Liver (tissue), 3 donors: ENCODE measurements at regions not wholly inside any gene's neighbourhood (a gene's known extent, or its start where the extent isn't known, plus 50 kb on each side); places are given as distances from the start of the nearest gene placed in this dataset.

Experiments used
- CTCF ChIP-seq: fragments of 150-350 bp; IDR thresholded peaks from 2 replicates; pipeline ENCODE4 v1.5.1; 2017; ENCODE audit warnings: improper control_type of control experiment, low read depth, low read length; ENCODE audit not compliant: missing input control
- EGR1 ChIP-seq, 2 donors: IDR thresholded peaks; 2 replicates each; pipeline ENCODE4 v1.6.1; 2016 to 2018; ENCODE audit warnings: antibody characterized with exemption in 2 of 2, low read depth in 2 of 2
- FOXA1 ChIP-seq: IDR thresholded peaks from 2 replicates; pipeline ENCODE4 v1.6.1; 2016; ENCODE audit warnings: antibody characterized with exemption
- GABPA ChIP-seq, 2 donors: IDR thresholded peaks in 1 of 2; conservative IDR thresholded peaks in 1 of 2; 2 replicates each; pipeline ENCODE4 v1.6.1; 2016; ENCODE audit warnings: antibody characterized with exemption in 2 of 2, mild to moderate bottlenecking in 1 of 2, moderate library complexity in 1 of 2
- RAD21 ChIP-seq, 2 donors: IDR thresholded peaks; 2 replicates each; pipeline ENCODE4 v1.6.1; 2016; ENCODE audit warnings: antibody characterized with exemption in 2 of 2, mild to moderate bottlenecking in 2 of 2
- RXRA ChIP-seq, 2 donors: IDR thresholded peaks; 2 replicates each; pipeline ENCODE4 v1.6.1; 2017 to 2018; ENCODE audit warnings: antibody characterized with exemption in 2 of 2, mild to moderate bottlenecking in 1 of 2
- SP1 ChIP-seq: IDR thresholded peaks from 2 replicates; pipeline ENCODE4 v1.6.1; 2018; ENCODE audit warnings: antibody characterized with exemption, mild to moderate bottlenecking
- TAF1 ChIP-seq: conservative IDR thresholded peaks from 2 replicates; pipeline ENCODE4 v1.6.1; 2016; ENCODE audit warnings: antibody characterized with exemption, mild to moderate bottlenecking
- YY1 ChIP-seq: IDR thresholded peaks from 2 replicates; pipeline ENCODE4 v1.6.1; 2016; ENCODE audit warnings: antibody characterized with exemption, mild to moderate bottlenecking
- ZBTB33 ChIP-seq: IDR thresholded peaks from 2 replicates; pipeline ENCODE4 v1.6.1; 2016; ENCODE audit warnings: antibody characterized with exemption
- TF ChIP-seq, protein P1 (sequence below): IDR thresholded peaks from 2 replicates; pipeline ENCODE4 v1.6.1; 2016; ENCODE audit warnings: antibody characterized with exemption
- TF ChIP-seq, protein P2 (sequence below): IDR thresholded peaks from 2 replicates; pipeline ENCODE4 v1.6.1; 2016; ENCODE audit warnings: antibody characterized with exemption
- donor health status: healthy.
- donor health status: healthy.

DNA sequence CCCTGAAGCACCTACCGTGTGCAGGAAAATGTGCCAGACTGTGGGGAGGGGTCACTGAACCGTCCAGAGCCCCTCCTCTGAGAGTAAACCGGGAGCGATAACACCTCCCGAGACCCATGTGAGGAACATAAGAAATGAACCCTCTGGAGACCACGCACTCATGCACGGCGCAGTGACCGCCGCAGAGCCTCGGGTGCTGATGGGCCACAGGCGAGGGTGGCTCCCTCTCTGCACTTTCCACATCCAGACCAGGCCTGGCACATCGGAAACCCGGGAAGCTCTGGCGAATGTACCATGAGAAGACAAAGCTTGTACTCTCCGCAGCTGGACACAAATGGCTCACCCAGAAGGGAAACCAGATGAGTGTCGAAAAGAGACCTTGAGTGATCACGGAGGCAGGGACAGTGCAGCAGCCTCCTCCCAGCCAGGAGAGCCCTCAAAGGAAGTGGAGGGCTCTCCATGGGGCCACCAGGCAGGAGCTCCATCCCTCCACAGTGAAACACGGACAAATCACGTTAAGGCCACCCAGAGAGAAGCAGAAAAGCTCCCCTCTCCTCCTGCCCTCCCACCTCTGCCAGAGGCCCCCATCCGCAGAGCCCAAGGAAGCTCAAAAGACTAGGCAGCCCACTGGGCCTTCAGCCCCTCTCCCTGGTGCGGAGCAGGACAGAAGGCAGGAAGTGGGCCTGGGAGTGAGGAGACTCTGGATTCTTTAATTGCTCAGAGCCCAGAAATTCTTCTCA is 178.1 kb upstream of the PPP2R2D start:
- TF ChIP-seq, protein P1, sequence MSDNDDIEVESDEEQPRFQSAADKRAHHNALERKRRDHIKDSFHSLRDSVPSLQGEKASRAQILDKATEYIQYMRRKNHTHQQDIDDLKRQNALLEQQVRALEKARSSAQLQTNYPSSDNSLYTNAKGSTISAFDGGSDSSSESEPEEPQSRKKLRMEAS: no peak
- TF ChIP-seq CTCF (no peak), RAD21 (IDR thresholded peaks at IDR 0.05) (no peak), ZBTB33 (no peak), FOXA1 (no peak), YY1 (no peak), EGR1 (IDR thresholded peaks at IDR 0.05; ENCODE audit: low read depth in 2 of 2) (no peak), SP1 (no peak), GABPA (IDR thresholded peaks at IDR 0.05 in 1 of 2, conservative IDR thresholded peaks at IDR 0.05 in 1 of 2) (no peak), TAF1 (no peak), RXRA (IDR thresholded peaks at IDR 0.05) (no peak)
- TF ChIP-seq, protein P2, sequence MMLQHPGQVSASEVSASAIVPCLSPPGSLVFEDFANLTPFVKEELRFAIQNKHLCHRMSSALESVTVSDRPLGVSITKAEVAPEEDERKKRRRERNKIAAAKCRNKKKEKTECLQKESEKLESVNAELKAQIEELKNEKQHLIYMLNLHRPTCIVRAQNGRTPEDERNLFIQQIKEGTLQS: no peak
